Activated CD4-positive, alpha-beta T cell treated with anti-CD3 and anti-CD28 coated beads for 36 hours (primary cell): ENCODE measurements at regions not wholly inside any gene's neighbourhood (a gene's known extent, or its start where the extent isn't known, plus 50 kb on each side); places are given as distances from the start of the nearest gene placed in this dataset.
"Not testable (repeated sequence)": the region's sequence is repeated elsewhere in the genome, so short reads cannot be mapped to it uniquely, and the experiment has no call there.

Experiments
- ATAC-seq: fragments of 200-7000 bp; cut with Tn5 transposase; one replicate; pipeline ENCODE4 v1.10.0; 2021; ENCODE audit warnings: mild to moderate bottlenecking, moderate library complexity
- CTCF ChIA-PET: fragments of 350-600 bp; sonication (Branson Sonifier 250); formaldehyde crosslinking; loops from one replicate; lab custom pipeline; 2021; ENCODE audit warnings: antibody characterized with exemption; lab: Charles Lee
- POLR2A ChIA-PET: fragments of 350-600 bp; sonication (Branson Sonifier 250); formaldehyde crosslinking; loops from one replicate; lab custom pipeline; 2021; ENCODE audit warnings: antibody characterized with exemption, inconsistent platforms; lab: Charles Lee
- DNase-seq: peaks from one replicate; pipeline ENCODE4 v3.0.0-alpha.2; 2020
- H3K27ac Mint-ChIP-seq: one replicate; pipeline ENCODE4 v1.8.0; 2021; ENCODE audit warnings: mixed read lengths
- H3K27me3 Mint-ChIP-seq: one replicate; pipeline ENCODE4 v1.8.0; 2021; ENCODE audit warnings: mixed read lengths
- H3K36me3 Mint-ChIP-seq: one replicate; pipeline ENCODE4 v1.8.0; 2021; ENCODE audit warnings: low read depth, mixed read lengths
- H3K4me1 Mint-ChIP-seq: one replicate; pipeline ENCODE4 v1.8.0; 2021; ENCODE audit warnings: mixed read lengths
- H3K4me3 Mint-ChIP-seq: one replicate; pipeline ENCODE4 v1.8.0; 2021; ENCODE audit warnings: mild to moderate bottlenecking, moderate library complexity, mixed read lengths
- H3K9me3 Mint-ChIP-seq: one replicate; pipeline ENCODE4 v1.8.0; 2021; ENCODE audit warnings: low read depth, mixed read lengths
- intact Hi-C, 2 experiments: fragments of 100-400 bp; cut with DNase I in 1 of 2; cut with micrococcal nuclease in 1 of 2; formaldehyde crosslinking; loops; one replicate each; pipeline versions ENCODE4 v1.14.2 to v1.15.1; 2022 to 2024; cut with DNase I, micrococcal nuclease

DNA sequence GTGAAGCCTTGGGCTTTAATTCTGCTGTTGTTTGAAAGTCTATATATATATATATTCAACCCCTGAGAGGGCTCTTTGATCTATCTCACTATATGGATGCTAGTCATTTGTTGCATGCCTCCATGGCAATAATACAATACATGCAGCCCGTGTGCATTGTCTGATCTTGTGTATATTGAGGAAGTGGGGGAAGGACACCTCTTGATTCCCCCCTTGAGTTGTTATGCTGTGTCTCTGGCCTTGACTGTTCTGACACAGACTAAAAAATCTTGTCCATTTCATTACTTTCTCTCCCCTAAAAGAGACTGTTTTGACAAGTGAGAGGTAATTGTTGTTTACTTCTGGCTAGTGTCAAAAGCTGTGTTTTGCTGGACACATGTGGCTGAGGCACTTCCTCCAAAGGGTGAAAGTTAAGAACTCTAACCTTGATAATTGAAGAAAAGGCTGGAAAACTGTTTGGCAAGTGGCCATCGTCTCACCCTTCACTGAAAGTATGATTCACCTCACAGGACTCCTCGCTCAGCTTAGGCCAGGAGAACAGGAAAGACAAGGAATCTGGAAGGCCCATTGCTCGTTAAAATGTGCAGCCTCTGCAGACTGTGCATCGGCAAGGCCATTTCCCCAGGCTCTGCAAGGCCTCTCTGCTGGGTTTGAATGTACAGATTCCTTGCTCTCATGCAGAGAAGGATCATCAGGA is 304.0 kb downstream of the PRELID2 start:
- Mint-ChIP-seq H3K4me1 (no peaks in the 10 kb centered on the region), H3K9me3 (peaks cover 5% of the 10 kb centered on the region), H3K27ac (no peak overlapping the region), H3K27me3 (no peaks in the 10 kb centered on the region), H3K36me3 (no peaks in the 10 kb centered on the region), H3K4me3 (no peak overlapping the region)
- POLR2A ChIA-PET: no interaction called here
- CTCF ChIA-PET: no interaction called here
- intact Hi-C loops: no loop called here
- no peak for DNase-seq
- no peak for ATAC-seq

DNA sequence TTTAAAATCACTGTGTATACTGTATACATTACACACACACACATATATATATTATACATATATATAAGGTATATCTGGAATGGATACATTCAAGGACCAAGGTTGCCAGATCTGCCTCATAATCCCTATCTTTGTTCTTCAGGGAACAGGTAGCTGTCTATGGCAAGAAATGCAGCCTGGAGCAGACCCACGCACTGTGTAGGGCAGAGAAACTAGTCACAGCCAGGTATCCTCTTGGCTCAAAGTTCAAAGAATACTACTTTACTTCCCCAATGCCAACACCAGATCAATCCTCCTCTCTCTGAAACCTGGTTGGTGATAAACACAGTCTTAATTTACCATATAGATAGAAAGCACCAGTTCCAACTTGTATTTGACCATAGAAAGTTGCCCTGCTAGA is 313.6 kb downstream of the PRELID2 start:
- no peak overlapping the region for H3K4me3 Mint-ChIP-seq
- no peak for ATAC-seq
- ChIA-PET POLR2A (no interaction called here), CTCF (no interaction called here)
- H3K4me1 Mint-ChIP-seq: no peaks in the 10 kb centered on the region
- no peaks in the 10 kb centered on the region for H3K36me3 Mint-ChIP-seq
- no peak overlapping the region for H3K27ac Mint-ChIP-seq
- H3K27me3 Mint-ChIP-seq: no peaks in the 10 kb centered on the region
- no peak for DNase-seq
- H3K9me3 Mint-ChIP-seq: peaks cover 9% of the 10 kb centered on the region
- intact Hi-C loops: no loop called here

DNA sequence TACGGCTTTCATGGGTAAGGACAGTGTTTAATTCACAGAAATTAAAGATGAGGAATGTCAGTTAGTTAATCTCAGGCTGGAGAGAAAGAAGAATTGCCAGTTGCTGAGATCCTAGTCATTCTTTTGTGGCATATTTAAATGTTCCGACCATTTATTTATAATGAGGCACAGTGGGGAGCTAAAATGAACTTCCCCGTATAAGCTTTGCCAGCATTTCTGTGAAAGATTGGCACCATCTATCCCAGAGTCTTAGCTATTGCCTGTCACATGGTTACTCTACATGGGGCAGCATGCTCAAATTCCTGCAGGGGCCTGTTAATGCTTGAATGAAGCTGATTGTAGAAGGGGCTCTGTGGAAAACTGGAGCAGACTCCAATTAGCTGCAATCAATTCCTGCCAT is 314.1 kb downstream of the PRELID2 start:
- DNase-seq: no peak
- Mint-ChIP-seq H3K36me3 (no peaks in the 10 kb centered on the region), H3K4me3 (no peak overlapping the region), H3K27ac (no peak overlapping the region), H3K27me3 (no peaks in the 10 kb centered on the region), H3K4me1 (no peaks in the 10 kb centered on the region), H3K9me3 (peaks cover 6% of the 10 kb centered on the region)
- intact Hi-C loops: no loop called here
- ChIA-PET CTCF (no interaction called here), POLR2A (no interaction called here)
- no peak for ATAC-seq

DNA sequence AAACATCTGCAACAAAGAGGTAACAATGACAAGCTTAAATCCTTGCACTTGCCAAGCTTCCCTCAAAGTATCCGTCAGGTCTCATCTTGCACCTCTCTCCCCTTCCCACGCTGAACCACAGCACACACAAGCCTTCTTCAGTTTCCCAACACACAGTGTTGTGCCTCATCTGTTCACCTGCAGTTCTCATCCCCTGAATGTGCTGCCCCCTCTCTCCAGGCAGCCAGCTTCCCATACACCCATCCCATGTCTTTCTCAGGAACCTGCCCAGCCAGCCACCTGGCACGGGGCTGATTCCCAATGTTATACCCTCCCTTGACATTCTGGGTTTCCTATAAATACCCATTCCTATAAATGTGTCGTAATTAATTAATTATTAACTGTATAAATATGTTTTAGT is 314.8 kb downstream of the PRELID2 start:
- Mint-ChIP-seq H3K27me3 (no peaks in the 10 kb centered on the region), H3K4me1 (no peaks in the 10 kb centered on the region), H3K27ac (no peak overlapping the region), H3K9me3 (peaks cover 9% of the 10 kb centered on the region), H3K4me3 (no peak overlapping the region), H3K36me3 (no peaks in the 10 kb centered on the region)
- DNase-seq (no peak), ATAC-seq (no peak)
- POLR2A ChIA-PET: no interaction called here
- CTCF ChIA-PET: no interaction called here
- intact Hi-C loops: no loop called here

DNA sequence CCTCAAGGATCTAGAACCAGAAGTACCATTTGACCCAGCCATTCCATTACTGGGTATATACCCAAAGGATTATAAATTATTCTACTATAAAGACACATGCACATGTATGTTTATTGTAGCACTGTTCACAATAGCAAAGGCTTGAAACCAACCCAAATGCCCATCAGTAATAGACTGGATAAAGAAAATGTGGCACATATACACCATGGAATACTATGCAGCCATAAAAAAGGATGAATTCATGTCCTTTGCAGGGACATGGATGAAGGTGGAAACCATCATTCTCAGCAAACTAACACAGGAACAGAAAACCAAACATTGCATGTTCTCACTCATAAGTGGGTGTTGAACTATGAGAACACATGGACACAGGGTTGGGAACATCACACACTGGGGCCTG is 317.6 kb downstream of the PRELID2 start:
- H3K36me3 Mint-ChIP-seq, H3K27ac Mint-ChIP-seq, intact Hi-C loops, H3K9me3 Mint-ChIP-seq, H3K27me3 Mint-ChIP-seq, ATAC-seq, CTCF ChIA-PET, H3K4me1 Mint-ChIP-seq, DNase-seq, POLR2A ChIA-PET, H3K4me3 Mint-ChIP-seq: not testable (repeated sequence)

DNA sequence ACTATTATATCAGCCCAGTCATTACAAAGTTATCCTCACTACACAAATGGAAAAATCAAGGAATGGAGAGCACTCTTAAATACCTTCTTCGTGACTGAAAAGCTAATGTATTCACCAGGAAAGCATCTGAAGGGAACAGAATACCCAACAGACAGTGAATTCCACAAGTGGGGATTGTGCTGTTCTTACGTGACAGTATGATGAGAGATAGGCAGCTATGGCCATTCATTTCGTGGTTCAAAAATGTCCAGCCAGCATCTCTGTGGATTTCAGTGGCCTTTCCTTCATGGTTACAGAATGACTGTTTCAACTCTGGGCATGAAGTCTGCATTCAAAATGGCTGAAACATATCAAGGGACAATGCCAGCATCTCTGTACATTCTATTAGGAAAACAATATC is 323.8 kb downstream of the PRELID2 start:
- H3K4me3 Mint-ChIP-seq: no peak overlapping the region
- H3K27ac Mint-ChIP-seq: no peak overlapping the region
- ChIA-PET POLR2A (no interaction called here), CTCF (interaction anchor here (0.9 kb wide), 1 partner anchor 10 kb away, joined by 3 read pairs; no protein-coding TSS in a partner anchor)
- no peaks in the 10 kb centered on the region for H3K27me3 Mint-ChIP-seq
- no peak for ATAC-seq
- intact Hi-C loops: no loop called here
- H3K36me3 Mint-ChIP-seq: no peaks in the 10 kb centered on the region
- H3K4me1 Mint-ChIP-seq: no peaks in the 10 kb centered on the region
- peaks cover 6% of the 10 kb centered on the region for H3K9me3 Mint-ChIP-seq
- no peak for DNase-seq

DNA sequence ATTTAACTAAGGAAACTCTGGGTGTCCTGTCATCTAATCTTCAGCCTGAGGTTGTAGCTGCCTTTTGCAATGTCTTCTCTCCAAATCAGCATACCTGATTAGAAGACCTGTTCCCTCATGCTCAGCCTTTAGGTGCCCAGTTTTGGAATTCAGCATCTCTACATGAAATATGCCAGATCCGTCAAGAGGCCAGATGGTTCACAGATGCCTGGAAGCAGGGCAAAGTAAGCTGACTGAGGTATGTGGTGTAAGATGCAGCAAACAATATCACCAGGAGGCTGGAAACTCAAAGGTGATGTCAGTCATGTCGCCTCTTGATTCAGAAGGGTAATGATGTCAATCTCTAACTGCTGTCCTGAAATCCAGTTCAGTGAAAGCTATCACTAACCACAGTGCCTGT is 324.4 kb downstream of the PRELID2 start:
- intact Hi-C loops: no loop called here
- no peak for ATAC-seq
- no peak overlapping the region for H3K27ac Mint-ChIP-seq
- ChIA-PET POLR2A (no interaction called here), CTCF (interaction anchor here (0.9 kb wide), 1 partner anchor 9 kb away, joined by 3 read pairs; no protein-coding TSS in a partner anchor)
- no peak for DNase-seq
- H3K4me3 Mint-ChIP-seq: no peak overlapping the region
- peaks cover 6% of the 10 kb centered on the region for H3K9me3 Mint-ChIP-seq
- no peaks in the 10 kb centered on the region for H3K4me1 Mint-ChIP-seq
- H3K36me3 Mint-ChIP-seq: no peaks in the 10 kb centered on the region
- H3K27me3 Mint-ChIP-seq: no peaks in the 10 kb centered on the region

DNA sequence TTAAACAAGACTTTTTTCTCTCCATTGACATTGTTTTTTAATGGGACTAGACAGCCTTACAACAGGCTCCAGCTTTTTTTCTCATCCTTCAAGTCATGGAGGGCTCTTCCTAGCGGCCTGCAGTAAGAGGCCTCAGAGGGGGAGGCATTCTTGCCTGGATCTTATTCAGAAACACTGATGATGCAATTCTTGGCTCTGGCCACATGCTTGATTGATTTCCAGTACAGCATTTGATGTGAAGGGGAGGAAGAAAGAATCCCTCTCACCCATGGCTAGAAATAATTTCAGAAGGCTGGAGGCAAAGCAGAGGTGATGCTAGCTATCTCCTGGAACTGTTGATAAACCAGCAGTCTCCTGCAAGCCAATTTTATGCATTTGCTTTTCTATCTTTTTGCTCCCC is 324.8 kb downstream of the PRELID2 start:
- H3K4me3 Mint-ChIP-seq: no peak overlapping the region
- CTCF ChIA-PET: no interaction called here
- H3K27ac Mint-ChIP-seq: no peak overlapping the region
- H3K27me3 Mint-ChIP-seq: no peaks in the 10 kb centered on the region
- H3K4me1 Mint-ChIP-seq: no peaks in the 10 kb centered on the region
- intact Hi-C loops: no loop called here
- POLR2A ChIA-PET: no interaction called here
- ATAC-seq: no peak
- no peaks in the 10 kb centered on the region for H3K36me3 Mint-ChIP-seq
- DNase-seq: no peak
- peaks cover 3% of the 10 kb centered on the region for H3K9me3 Mint-ChIP-seq

DNA sequence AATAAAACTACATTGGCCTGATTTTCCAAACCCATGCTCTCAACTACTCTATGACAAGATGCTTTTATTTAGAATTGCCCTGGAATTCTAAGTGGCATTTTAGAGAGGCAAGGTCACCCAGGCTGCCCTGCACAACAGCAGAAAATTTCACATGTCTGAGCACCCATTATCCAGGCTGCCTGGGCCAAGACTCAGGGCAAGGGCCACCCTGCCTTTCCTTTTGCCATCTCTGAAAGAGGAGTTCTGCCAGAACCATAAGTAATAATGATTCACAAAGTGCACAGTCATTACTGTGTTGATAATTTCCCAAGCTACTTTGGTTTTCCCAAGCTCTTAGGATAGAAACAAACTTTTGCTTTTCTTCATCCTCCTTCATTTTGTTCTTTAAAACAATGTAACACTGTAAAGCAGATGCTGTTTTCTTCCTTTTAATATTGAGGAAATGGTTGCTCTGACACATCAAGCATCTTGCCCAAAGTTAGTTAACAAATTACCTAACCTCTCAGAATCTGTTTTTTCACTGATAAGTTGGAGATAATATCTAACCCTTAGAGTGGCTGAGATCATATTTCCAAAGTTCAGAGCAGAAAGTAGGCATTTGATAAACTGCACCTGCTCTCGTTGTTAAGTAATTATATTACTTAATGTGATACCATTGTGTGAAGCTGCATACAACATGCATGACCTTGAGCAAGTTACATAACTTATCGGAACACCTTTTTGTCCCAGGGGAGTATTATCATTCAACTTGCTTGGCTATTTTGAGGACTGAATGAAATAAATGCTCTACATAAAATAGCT is 325.6 kb downstream of the PRELID2 start:
- no peak for DNase-seq

DNA sequence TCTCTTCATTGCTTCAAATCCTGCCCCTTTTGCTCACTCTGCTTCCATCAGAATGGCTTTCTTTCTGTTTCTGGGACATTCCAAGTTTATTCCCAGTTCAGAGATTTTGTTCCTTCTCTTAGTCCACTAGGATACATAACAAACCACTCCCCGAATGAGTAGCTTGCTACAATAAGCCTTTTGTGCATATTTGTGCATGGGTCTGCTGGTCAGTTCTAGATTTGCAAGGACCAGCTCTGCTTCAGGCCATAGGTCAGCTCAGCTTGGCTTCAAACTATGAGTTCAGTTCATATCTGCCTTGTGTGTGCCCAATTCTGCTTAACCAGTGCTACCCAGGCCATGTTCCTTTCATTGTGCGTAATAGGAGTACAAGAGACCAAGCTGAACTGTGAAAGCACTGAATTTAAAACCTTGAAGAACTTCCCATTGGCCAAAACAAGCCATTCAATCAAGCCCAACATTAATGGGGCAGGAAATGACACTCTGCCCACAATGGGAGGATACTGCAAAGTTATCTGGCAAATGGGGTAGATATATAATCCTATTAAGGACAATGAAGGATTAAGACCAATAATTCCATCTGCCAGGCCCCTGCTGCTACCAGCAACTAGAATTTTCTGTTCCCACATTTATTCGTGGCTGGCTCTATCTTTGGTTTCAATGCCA is 328.8 kb downstream of the PRELID2 start:
- no peak for ATAC-seq
- no peak for DNase-seq
- intact Hi-C loops: no loop called here
- CTCF ChIA-PET: no interaction called here
- no peaks in the 10 kb centered on the region for H3K4me1 Mint-ChIP-seq
- H3K27ac Mint-ChIP-seq: no peak overlapping the region
- no peaks in the 10 kb centered on the region for H3K36me3 Mint-ChIP-seq
- H3K4me3 Mint-ChIP-seq: no peak overlapping the region
- H3K27me3 Mint-ChIP-seq: no peaks in the 10 kb centered on the region
- H3K9me3 Mint-ChIP-seq: no peaks in the 10 kb centered on the region
- POLR2A ChIA-PET: no interaction called here

More for the DNA sequence above, 325.6 kb downstream of the PRELID2 start:
- H3K36me3 Mint-ChIP-seq: no peaks in the 10 kb centered on the region
- H3K9me3 Mint-ChIP-seq: peaks cover 2% of the 10 kb centered on the region
- POLR2A ChIA-PET: no interaction called here
- H3K27me3 Mint-ChIP-seq: no peaks in the 10 kb centered on the region
- H3K4me3 Mint-ChIP-seq: no peak overlapping the region
- ATAC-seq: no peak
- no peak overlapping the region for H3K27ac Mint-ChIP-seq
- intact Hi-C loops: no loop called here
- no peaks in the 10 kb centered on the region for H3K4me1 Mint-ChIP-seq
- CTCF ChIA-PET: no interaction called here

DNA sequence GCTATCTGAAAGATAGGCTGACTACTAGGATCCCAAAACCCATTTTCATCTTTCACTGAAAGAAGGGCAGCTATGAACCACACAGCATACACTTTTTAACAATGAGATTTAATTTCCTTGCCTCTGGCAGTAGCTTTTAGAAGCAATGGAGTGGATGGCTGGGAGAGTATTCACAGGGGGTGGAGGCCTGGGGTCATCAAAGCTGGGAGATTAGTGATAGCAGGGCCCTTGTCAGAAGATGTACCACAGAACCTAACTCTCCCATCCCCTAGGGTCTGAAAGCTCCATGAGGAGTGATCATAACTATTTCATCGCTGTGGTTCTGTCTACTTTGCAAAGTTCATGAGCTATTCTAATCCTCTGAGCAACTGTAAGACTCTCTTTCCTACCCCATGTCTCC is 332.2 kb downstream of the PRELID2 start:
- Mint-ChIP-seq H3K4me3 (no peak overlapping the region), H3K27ac (no peak overlapping the region), H3K4me1 (no peaks in the 10 kb centered on the region), H3K9me3 (peaks cover 2% of the 10 kb centered on the region), H3K27me3 (no peaks in the 10 kb centered on the region), H3K36me3 (no peaks in the 10 kb centered on the region)
- intact Hi-C loops: no loop called here
- POLR2A ChIA-PET: no interaction called here
- ATAC-seq (no peak), DNase-seq (no peak)
- CTCF ChIA-PET: no interaction called here
